PC-3 (cell line): ENCODE measurements at regions not wholly inside any gene's neighbourhood (a gene's known extent, or its start where the extent isn't known, plus 50 kb on each side); places are given as distances from the start of the nearest gene placed in this dataset.

ENCODE experiments used
- EZH2 ChIP-seq: fragments of 300-600 bp; sonication (generic); IDR thresholded peaks from one replicate; pipeline ENCODE4 v1.6.1; 2017; ENCODE audit warnings: antibody characterized with exemption, mild to moderate bottlenecking, low read length; ENCODE audit not compliant: unreplicated experiment
- EZH2phosphoT487 ChIP-seq: fragments of 300-600 bp; sonication (generic); IDR thresholded peaks from 2 replicates; pipeline ENCODE4 v1.6.1; 2018; ENCODE audit warnings: mild to moderate bottlenecking, antibody characterized with exemption, low read length, borderline replicate concordance
- TF ChIP-seq, protein P1 (sequence below): fragments of 300-600 bp; sonication (generic); conservative IDR thresholded peaks from 2 replicates; pipeline ENCODE4 v1.5.1; 2017; ENCODE audit warnings: antibody characterized with exemption, low read depth, mild to moderate bottlenecking, low read length

DNA sequence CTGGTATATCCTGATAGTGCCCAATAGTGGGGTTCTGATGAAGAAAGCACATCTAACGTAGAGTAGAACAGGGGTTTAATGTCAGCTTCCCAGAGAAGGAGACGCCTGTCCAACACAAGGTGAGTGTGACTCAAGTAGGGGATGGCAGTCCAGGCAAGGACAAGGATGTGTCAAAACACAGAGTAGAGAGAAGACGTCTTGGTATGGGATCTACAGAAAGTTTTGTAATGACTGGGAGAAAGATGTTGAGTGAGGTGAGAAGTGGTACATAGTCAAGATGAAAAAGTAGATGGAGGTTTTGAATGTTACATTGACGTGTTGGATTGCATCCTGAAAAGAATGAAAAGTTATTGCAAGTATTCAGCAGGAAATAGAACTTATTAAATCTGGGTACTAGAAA is 124.4 kb downstream of the TMA16 start:
- no peak for TF ChIP-seq EZH2
- TF ChIP-seq, protein P1, sequence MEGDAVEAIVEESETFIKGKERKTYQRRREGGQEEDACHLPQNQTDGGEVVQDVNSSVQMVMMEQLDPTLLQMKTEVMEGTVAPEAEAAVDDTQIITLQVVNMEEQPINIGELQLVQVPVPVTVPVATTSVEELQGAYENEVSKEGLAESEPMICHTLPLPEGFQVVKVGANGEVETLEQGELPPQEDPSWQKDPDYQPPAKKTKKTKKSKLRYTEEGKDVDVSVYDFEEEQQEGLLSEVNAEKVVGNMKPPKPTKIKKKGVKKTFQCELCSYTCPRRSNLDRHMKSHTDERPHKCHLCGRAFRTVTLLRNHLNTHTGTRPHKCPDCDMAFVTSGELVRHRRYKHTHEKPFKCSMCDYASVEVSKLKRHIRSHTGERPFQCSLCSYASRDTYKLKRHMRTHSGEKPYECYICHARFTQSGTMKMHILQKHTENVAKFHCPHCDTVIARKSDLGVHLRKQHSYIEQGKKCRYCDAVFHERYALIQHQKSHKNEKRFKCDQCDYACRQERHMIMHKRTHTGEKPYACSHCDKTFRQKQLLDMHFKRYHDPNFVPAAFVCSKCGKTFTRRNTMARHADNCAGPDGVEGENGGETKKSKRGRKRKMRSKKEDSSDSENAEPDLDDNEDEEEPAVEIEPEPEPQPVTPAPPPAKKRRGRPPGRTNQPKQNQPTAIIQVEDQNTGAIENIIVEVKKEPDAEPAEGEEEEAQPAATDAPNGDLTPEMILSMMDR: no peak
- TF ChIP-seq EZH2phosphoT487: no peak
